ENCODE measurements at regions not wholly inside any gene's neighbourhood (a gene's known extent, or its start where the extent isn't known, plus 50 kb on each side); places are given as distances from the start of the nearest gene placed in this dataset.

- Histone ChIP-seq H3K4me3 (no peak overlapping the region), H3K36me3 (ENCODE audit: low read depth) (no peaks in the 10 kb centered on the region), H3K4me1 (ENCODE audit: low read depth) (no peaks in the 10 kb centered on the region), H3K9me3 (no peaks in the 10 kb centered on the region)
- TF ChIP-seq CTCF (IDR thresholded peaks at IDR 0.05) = no peak
- intact Hi-C loops (cut with DNase I, micrococcal nuclease) = no loop called here
- ATAC-seq (no peak), DNase-seq (peak in 1 of 3 donors; percentile 28)
Measured at GRCh38 chr2:163459986-163460385, 275.8 kb downstream of the FIGN start.

DNA sequence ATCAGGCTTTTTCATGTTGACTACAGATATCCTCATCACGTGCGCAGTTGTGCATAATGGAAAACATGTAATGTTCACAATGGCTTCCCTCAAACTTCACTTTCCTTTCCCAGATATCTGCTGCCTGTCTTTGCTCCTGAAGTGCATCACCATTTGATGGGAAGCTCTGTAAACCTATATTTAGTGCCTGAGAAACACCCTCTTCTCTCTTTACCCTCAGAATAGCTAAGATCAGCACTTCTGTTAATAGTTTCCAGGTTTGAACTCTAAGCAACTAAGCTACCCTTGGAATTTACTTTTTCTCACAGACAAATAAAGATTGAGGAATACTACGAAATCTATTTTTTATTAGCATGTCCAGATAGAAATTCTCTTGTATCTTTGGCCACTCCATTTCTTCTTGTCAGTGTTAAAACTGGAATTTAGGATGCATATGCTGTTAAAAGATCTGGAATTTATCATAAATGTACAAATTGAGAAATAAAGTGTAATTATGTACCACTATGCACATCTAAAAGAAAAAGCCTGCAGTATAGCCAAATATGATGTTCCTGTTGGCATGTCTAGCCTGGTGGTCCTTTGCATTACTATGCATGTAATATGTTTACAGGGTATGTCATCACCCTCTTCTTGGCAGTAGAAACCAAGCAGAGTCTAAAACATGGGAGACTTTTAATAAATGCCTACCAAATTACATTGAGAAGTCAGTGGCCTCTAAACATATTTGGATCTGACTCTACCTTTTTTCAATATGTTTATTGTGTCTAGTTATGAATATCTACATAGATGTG lies 278.7 kb downstream of the FIGN start:
- intact Hi-C loops (cut with DNase I, micrococcal nuclease) = no loop called here
- no peaks in the 10 kb centered on the region for H3K4me1 ChIP-seq (ENCODE audit: low read depth)
- ATAC-seq (no peak), DNase-seq (no peak)
- H3K36me3 ChIP-seq (ENCODE audit: low read depth) = no peaks in the 10 kb centered on the region
- no peaks in the 10 kb centered on the region for H3K9me3 ChIP-seq
- no peak for TF ChIP-seq CTCF (IDR thresholded peaks at IDR 0.05)
- H3K4me3 ChIP-seq = no peak overlapping the region

DNA sequence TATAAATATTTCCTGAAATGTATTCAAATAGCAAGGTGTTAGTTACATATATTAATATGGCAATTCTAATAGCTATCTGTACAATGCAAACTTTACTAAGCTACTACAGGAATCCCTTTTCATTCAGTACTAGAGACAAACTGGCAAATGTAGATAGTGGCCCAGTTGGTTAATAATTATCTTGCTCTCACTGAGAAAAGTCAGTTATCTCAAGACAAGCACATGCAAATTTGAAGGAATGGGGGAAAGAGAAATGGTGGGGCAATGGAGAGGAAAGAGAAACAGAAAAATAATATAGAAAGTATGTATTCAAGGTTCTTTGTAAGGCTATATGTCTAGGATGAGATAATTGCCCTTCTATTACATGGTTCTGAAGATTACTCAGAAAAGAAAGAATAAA lies 280.0 kb downstream of the FIGN start:
- Histone ChIP-seq H3K4me3 (no peak overlapping the region), H3K9me3 (no peaks in the 10 kb centered on the region), H3K4me1 (ENCODE audit: low read depth) (no peaks in the 10 kb centered on the region), H3K36me3 (ENCODE audit: low read depth) (no peaks in the 10 kb centered on the region)
- ATAC-seq (no peak), DNase-seq (no peak)
- intact Hi-C loops (cut with DNase I, micrococcal nuclease) = no loop called here
- no peak for TF ChIP-seq CTCF (IDR thresholded peaks at IDR 0.05)

DNA sequence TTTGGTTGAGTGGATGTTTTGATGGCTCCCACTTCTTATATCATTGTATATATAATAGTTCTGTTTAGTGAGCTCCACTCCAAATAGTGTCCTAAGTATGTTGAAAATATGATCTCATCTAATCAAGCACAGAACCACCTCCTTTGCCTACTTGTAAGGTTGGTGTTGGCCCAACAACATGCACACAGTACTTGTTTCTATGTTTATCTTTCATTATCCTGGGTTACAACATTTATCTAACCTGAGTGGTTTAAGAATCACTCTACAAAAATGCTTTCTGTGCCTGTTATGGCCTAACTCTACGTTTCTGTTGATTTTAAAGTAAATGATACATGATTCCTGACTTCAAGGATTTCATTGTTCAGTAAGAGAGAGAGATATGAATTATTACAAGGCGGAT lies 281.9 kb downstream of the FIGN start:
- Histone ChIP-seq H3K36me3 (ENCODE audit: low read depth) (no peaks in the 10 kb centered on the region), H3K4me1 (ENCODE audit: low read depth) (no peaks in the 10 kb centered on the region), H3K4me3 (no peak overlapping the region), H3K9me3 (no peaks in the 10 kb centered on the region)
- ATAC-seq (no peak), DNase-seq (no peak)
- intact Hi-C loops (cut with DNase I, micrococcal nuclease) = no loop called here
- no peak for TF ChIP-seq CTCF (IDR thresholded peaks at IDR 0.05)

DNA sequence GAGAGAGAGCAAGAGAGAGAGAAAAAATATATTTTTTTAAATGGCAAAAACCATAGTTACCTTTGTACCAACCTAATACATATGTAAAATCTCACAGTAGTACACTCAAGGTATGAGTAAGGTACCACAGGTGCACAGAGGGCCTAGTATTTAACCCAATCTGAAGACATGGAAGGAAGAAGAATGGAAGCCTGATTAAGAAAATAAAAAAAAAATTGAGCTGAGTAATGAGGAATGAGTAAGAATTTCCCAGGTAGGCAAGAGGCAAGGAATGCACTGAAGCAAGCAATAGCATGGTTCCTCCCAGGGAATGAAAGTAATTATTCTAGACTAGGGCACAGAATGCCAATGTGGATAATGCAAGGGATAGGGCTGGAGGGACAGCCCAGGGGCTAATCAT lies 294.2 kb downstream of the FIGN start:
- Histone ChIP-seq H3K9me3 (no peaks in the 10 kb centered on the region), H3K4me3 (no peak overlapping the region), H3K4me1 (ENCODE audit: low read depth) (no peaks in the 10 kb centered on the region), H3K36me3 (ENCODE audit: low read depth) (no peaks in the 10 kb centered on the region)
- DNase-seq (no peak), ATAC-seq (no peak)
- no peak for TF ChIP-seq CTCF (IDR thresholded peaks at IDR 0.05)
- intact Hi-C loops (cut with DNase I, micrococcal nuclease) = no loop called here

DNA sequence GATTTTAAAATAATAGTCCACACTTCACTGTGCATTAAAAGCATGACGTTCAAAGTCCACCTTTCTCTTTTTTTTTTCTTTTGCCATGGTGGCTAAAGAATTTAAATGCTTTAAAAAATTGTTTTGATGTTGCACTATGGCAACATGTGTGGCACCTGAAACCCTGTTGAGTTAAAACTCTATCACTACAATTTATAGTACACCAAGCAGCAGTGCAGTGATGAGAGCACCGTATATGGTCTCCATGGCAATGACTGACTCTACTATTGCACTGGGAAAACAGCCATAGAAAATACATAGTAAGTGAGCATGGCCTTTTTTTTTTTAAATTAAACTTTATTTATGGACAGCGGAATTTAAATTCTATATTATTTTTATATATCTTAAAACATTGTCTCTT lies 298.8 kb downstream of the FIGN start:
- Histone ChIP-seq H3K36me3 (ENCODE audit: low read depth) (no peaks in the 10 kb centered on the region), H3K4me3 (no peak overlapping the region), H3K9me3 (no peaks in the 10 kb centered on the region), H3K4me1 (ENCODE audit: low read depth) (no peaks in the 10 kb centered on the region)
- intact Hi-C loops (cut with DNase I, micrococcal nuclease) = no loop called here
- no peak for DNase-seq
- ATAC-seq = no peak
- no peak for TF ChIP-seq CTCF (IDR thresholded peaks at IDR 0.05)

Measured in mucosa of descending colon (tissue), 3 donors.